GM12864 (cell line): ENCODE measurements at regions not wholly inside any gene's neighbourhood (a gene's known extent, or its start where the extent isn't known, plus 50 kb on each side); places are given as distances from the start of the nearest gene placed in this dataset.

Experiments used
- DNase-seq: peaks from one replicate; pipeline ENCODE4 v3.0.0-alpha.2; 2011; ENCODE audit warnings: low read depth
- H3K4me3 ChIP-seq: 2 replicates; pipeline ENCODE4 v1.5.1; 2011; ENCODE audit warnings: mild to moderate bottlenecking, low read depth, low read length, control low read depth
- TF ChIP-seq, protein P1 (sequence below): IDR thresholded peaks from 2 replicates; pipeline ENCODE4 v1.5.1; 2011; ENCODE audit warnings: low read depth, mild to moderate bottlenecking, moderate library complexity, low read length, control low read depth, inconsistent platforms; ENCODE audit errors: missing control alignments

DNA sequence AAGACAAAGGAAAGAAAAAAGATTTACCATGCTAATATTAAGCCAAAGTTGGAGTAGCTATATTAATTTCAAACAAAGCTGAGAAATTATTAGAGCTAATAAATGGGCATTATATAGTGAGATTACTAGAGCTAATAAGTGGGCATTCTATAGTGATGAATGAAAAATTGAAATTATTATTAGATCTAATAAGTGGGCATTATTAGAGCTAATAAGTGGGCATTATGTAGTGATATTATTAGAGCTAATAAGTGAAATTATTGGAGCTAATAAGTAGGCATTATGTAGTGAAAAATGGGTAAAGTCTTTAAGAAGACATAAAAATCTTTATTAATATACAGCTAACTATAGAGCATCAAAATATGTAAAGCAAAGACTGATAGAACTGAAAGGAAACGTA, 745.7 kb downstream of the TRIB2 start:
- no peak for DNase-seq
- TF ChIP-seq, protein P1, sequence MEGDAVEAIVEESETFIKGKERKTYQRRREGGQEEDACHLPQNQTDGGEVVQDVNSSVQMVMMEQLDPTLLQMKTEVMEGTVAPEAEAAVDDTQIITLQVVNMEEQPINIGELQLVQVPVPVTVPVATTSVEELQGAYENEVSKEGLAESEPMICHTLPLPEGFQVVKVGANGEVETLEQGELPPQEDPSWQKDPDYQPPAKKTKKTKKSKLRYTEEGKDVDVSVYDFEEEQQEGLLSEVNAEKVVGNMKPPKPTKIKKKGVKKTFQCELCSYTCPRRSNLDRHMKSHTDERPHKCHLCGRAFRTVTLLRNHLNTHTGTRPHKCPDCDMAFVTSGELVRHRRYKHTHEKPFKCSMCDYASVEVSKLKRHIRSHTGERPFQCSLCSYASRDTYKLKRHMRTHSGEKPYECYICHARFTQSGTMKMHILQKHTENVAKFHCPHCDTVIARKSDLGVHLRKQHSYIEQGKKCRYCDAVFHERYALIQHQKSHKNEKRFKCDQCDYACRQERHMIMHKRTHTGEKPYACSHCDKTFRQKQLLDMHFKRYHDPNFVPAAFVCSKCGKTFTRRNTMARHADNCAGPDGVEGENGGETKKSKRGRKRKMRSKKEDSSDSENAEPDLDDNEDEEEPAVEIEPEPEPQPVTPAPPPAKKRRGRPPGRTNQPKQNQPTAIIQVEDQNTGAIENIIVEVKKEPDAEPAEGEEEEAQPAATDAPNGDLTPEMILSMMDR: no peak
- no peak overlapping the region for H3K4me3 ChIP-seq

DNA sequence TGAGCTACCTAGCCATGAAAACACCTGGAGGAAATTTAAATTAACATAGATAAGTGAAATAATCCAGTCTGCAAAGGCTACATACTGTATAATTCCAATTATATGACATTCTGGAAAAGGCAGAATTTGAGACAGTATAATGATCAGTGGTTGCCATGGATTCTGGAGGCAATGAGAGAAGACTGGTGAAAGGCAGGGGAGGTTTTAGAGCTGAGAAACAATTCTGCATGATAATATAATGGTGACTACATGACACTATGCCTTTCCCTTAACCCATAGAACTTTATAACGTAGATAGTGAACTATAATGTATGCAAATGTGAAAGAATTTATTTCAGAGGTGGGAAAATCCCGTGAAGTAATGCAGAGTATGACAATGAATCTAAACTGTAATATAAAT, 749.3 kb downstream of the TRIB2 start:
- TF ChIP-seq, protein P1: no peak
- no peak overlapping the region for H3K4me3 ChIP-seq
- DNase-seq: no peak

DNA sequence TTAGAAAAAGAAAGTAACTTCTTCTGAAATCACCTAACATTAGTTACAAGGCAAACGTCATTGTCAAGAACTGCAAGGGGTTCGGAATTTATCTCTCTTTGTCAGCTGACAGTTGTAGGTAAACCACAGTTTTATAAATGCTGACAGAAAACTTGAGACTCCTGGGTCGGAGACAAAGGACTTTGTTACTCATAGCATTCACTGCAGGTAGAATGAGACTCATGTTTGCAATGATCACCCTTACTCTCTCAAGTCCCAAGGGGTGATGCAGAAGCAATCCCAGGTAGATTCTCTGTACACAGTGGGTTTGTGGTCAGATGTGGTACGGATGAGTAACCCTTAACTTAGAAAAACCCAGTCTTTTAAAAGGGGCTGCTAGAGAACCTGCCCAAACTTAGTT, 757.8 kb downstream of the TRIB2 start:
- H3K4me3 ChIP-seq: no peak overlapping the region
- DNase-seq: peak; percentile 2
- TF ChIP-seq, protein P1: no peak

DNA sequence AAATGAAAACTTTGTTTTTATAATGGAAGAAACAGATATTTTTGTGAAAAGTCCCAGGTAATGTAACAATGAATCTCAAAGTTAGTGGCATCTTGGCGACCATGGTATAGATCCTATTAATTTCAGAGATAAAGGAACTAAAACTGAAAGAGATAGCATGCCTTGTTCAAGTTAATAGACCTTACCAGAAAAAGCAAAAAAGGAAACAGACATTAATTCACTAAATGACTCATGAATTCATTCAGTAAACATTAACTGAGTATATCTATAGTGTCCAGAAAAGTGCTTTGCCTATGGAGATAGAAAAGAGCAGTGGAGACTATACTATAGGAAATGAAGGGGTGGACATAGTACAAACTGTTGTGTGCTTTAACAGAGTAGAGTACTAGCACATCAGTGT, 763.3 kb downstream of the TRIB2 start:
- DNase-seq: no peak
- TF ChIP-seq, protein P1: no peak

DNA sequence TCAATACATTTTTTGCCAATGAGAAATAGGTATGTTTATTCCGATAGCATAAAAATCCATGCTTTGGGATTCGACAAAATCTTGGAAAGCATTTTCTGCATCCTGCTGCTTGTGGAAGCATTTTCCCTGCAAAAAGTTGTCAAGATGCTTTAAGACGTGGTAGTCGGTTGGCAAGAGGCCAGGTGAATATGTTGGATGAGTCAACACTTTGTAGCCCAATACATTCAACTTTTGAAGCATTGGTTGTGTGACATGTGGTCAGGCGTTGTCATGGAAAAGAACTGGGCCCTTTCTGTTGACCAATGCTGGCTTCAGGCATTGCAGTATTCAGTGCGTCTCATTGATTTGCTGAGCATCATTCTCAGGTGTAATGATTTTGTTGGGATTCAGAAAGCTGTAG, 764.5 kb downstream of the TRIB2 start:
- TF ChIP-seq, protein P1: no peak
- DNase-seq: no peak

More for the DNA sequence above, 763.3 kb downstream of the TRIB2 start:
- no peak overlapping the region for H3K4me3 ChIP-seq

DNA sequence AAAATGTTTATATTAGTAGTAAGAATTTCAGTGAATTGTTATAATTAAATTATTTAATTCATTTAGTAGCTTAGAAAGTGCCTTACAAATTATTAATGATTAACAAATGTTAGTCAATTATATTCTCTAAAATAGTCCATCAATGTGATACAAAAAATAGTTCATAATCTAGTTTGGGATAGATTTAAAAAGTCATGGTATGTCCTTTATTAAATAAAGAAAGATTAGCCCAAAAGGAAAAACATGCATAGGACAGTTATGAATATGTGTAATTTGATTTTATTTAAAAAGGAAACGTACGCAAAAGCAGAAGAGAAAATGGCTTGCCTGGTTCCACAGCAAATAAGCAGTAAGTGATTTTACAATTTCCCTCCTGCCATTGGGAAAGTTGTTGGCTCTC, 768.5 kb downstream of the TRIB2 start:
- no peak for DNase-seq
- TF ChIP-seq, protein P1: no peak
- H3K4me3 ChIP-seq: no peak overlapping the region

More for the DNA sequence above, 764.5 kb downstream of the TRIB2 start:
- H3K4me3 ChIP-seq: no peak overlapping the region

DNA sequence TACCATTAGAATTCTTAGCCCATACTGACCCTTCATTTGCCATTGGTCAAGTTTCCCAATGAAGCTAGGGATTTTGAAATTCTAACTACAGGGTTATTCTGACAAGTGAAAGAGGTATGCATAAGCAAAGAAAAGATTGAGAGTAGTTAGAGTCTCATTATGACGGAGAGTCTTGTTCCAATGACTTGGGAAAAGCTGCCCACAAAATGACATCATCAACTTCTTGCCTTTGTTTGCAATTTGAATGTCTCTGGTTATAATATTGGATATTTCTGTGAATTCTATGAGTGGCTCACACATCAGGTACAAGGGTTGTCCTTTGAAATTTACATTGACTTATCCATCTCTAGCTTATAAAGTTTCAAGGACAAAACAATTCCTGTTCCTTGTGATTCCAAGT, 772.2 kb downstream of the TRIB2 start:
- DNase-seq: no peak
- TF ChIP-seq, protein P1: no peak
- H3K4me3 ChIP-seq: no peak overlapping the region
